Nephron (organoid): ENCODE measurements at regions not wholly inside any gene's neighbourhood (a gene's known extent, or its start where the extent isn't known, plus 50 kb on each side); places are given as distances from the start of the nearest gene placed in this dataset.

Experiments used
- H3K27ac Mint-ChIP-seq, 3 experiments: 2 replicates each; pipeline ENCODE4 v1.8.0; 2020; ENCODE audit warnings: mixed read lengths in 3 of 3, mild to moderate bottlenecking in 2 of 3, moderate library complexity in 1 of 3
- H3K27me3 Mint-ChIP-seq: 2 replicates; pipeline ENCODE4 v1.8.0; 2021; ENCODE audit warnings: low read depth, mild to moderate bottlenecking, moderate library complexity, mixed read lengths
- H3K36me3 Mint-ChIP-seq: 2 replicates; pipeline ENCODE4 v1.8.0; 2020; ENCODE audit warnings: low read depth, mixed read lengths
- H3K4me1 Mint-ChIP-seq: 2 replicates; pipeline ENCODE4 v1.8.0; 2020; ENCODE audit warnings: mixed read lengths
- H3K4me3 Mint-ChIP-seq, 3 experiments: 2 replicates each; pipeline ENCODE4 v1.8.0; 2020; ENCODE audit warnings: mild to moderate bottlenecking in 3 of 3, mixed read lengths in 3 of 3, moderate library complexity in 2 of 3
- H3K9me3 Mint-ChIP-seq: 2 replicates; pipeline ENCODE4 v1.8.0; 2020; ENCODE audit warnings: mixed read lengths
- TF ChIP-seq, protein P1 (sequence below), 3 experiments: fragments of 200-600 bp; sonication (generic); IDR thresholded peaks; one replicate each; pipeline ENCODE4 v1.5.0; 2021; ENCODE audit warnings: antibody characterized with exemption in 3 of 3; ENCODE audit not compliant: unreplicated experiment in 3 of 3

DNA sequence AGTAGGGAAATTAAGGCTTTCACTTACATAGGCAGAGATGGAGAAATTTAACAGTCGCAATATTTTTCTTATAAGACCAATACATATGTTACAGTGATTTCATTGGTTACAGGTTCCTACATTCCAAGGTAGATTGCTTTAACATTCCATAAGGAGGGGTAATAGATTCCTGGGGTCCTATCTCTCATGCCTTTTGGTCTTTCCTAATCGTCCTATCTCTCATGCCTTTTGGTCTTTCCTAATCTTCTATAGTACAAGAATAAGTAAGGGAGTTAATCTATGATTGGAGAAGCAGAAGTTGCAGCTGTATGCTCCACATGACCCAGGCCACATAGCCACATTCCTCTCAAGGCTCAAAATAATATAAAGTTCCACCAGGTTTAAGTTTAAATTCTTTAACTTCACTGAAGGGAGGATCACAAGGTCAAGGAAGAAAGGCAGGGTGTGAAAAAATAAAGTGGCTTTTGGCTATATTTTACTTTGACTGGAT, 285.0 kb upstream of the BOD1L1 start:
- H3K4me1 Mint-ChIP-seq, result no peaks in the 10 kb centered on the region
- TF ChIP-seq, protein P1, sequence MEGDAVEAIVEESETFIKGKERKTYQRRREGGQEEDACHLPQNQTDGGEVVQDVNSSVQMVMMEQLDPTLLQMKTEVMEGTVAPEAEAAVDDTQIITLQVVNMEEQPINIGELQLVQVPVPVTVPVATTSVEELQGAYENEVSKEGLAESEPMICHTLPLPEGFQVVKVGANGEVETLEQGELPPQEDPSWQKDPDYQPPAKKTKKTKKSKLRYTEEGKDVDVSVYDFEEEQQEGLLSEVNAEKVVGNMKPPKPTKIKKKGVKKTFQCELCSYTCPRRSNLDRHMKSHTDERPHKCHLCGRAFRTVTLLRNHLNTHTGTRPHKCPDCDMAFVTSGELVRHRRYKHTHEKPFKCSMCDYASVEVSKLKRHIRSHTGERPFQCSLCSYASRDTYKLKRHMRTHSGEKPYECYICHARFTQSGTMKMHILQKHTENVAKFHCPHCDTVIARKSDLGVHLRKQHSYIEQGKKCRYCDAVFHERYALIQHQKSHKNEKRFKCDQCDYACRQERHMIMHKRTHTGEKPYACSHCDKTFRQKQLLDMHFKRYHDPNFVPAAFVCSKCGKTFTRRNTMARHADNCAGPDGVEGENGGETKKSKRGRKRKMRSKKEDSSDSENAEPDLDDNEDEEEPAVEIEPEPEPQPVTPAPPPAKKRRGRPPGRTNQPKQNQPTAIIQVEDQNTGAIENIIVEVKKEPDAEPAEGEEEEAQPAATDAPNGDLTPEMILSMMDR (IDR thresholded peaks at IDR 0.05; ENCODE audit: unreplicated experiment in 3 of 3), result no peak
- H3K4me3 Mint-ChIP-seq, result no peak overlapping the region
- peaks cover 15% of the 10 kb centered on the region for H3K27me3 Mint-ChIP-seq
- no peaks in the 10 kb centered on the region for H3K9me3 Mint-ChIP-seq
- no peaks in the 10 kb centered on the region for H3K36me3 Mint-ChIP-seq
- H3K27ac Mint-ChIP-seq, result peak overlapping the region in 1 of 3 experiments; percentile 40

DNA sequence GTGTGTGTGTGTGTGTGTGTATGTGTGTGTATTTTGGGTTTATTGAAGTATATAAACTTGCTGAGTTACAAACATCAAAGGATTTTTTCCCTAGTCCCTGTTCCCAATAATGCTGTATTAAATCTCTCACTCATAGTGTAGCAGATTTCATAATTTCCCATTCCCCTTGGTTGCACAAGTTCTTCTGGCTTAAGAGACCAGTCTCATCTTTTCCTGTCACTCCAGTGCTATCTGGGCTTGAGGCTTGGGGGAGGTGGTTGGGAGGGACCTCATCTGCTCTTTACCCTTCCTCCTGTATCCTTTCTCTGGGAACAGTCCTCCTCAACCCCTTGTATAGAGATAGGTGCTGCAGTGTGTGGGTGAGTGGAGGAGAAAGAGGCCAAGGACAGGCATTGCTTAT, 285.4 kb upstream of the BOD1L1 start:
- no peaks in the 10 kb centered on the region for H3K36me3 Mint-ChIP-seq
- H3K4me1 Mint-ChIP-seq, result peaks cover under 1% of the 10 kb centered on the region
- H3K27ac Mint-ChIP-seq, result peak overlapping the region in 1 of 3 experiments; percentile 40
- peaks cover 15% of the 10 kb centered on the region for H3K27me3 Mint-ChIP-seq
- no peaks in the 10 kb centered on the region for H3K9me3 Mint-ChIP-seq
- TF ChIP-seq, protein P1 (IDR thresholded peaks at IDR 0.05; ENCODE audit: unreplicated experiment in 3 of 3), result no peak
- no peak overlapping the region for H3K4me3 Mint-ChIP-seq

DNA sequence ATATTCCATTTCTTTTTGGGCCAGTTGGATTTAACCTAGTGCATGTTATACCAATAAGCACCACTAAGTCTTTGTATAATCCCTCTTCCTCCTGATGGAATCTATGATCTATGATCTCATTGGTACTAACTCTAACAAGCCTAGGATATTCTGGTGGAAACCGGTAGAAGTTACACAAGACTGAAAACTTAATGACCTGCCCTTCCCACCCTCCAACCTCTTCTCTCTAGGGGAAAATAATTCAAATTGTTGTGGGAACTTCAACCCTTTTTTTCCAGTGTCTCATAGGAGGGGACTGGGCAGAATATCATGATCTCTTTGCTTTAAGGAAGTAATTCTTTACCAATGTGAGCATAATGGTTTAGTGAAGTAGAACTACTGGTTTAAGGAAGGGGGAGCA, 289.5 kb upstream of the BOD1L1 start:
- Mint-ChIP-seq H3K9me3 (no peaks in the 10 kb centered on the region), H3K36me3 (no peaks in the 10 kb centered on the region), H3K27ac (peak overlapping the region in 2 of 3 experiments; percentile 6 to 18), H3K4me3 (no peak overlapping the region), H3K4me1 (peaks cover 23% of the 10 kb centered on the region), H3K27me3 (peaks cover 15% of the 10 kb centered on the region)
- TF ChIP-seq, protein P1 (IDR thresholded peaks at IDR 0.05; ENCODE audit: unreplicated experiment in 3 of 3), result peak in 1 of 3 experiments; percentile 6

DNA sequence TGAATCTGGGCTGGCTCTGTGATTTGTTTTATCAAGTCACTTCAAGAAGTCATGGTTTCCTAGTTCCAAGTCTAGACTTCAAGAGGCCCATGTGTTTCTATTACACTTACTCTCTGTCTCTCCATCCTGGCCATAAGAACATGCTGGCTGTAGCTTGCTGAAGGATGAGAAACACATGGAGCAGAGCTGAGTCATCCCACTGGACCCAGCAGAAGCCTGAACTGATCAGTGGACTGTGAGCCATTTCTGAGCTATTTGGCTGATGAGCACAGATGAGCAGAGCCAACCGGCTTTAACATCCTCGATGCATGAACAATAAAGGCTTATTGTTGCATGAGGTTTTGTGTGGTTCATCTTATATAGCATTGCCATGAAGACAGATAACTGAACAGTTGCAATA, 290.6 kb upstream of the BOD1L1 start:
- Mint-ChIP-seq H3K9me3 (no peaks in the 10 kb centered on the region), H3K27me3 (peaks cover 15% of the 10 kb centered on the region), H3K4me3 (no peak overlapping the region), H3K36me3 (no peaks in the 10 kb centered on the region), H3K27ac (peak overlapping the region in 1 of 3 experiments; percentile 18), H3K4me1 (peaks cover 23% of the 10 kb centered on the region)
- TF ChIP-seq, protein P1 (IDR thresholded peaks at IDR 0.05; ENCODE audit: unreplicated experiment in 3 of 3), result no peak

DNA sequence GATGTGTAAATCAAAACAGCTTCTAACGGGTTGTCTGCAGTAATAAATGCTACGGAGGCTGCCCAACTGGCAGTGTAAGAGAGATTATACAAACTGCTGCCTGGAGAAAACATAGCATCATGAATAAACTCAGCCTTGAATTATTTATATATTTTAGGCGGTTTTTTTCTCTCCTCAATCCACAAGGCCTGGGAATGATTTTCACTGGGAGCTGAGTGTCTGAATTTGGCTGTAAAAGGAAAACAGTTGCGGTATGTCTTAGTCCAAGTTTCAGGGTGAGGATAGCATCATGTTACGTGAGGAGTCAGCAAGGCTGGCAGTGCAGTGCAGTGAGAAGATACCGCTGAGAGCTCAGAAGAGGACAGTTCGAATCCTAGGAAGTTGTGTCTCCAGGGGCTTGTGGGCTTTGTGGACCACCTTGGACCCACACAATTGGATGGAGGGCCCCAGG, 291.5 kb upstream of the BOD1L1 start:
- Mint-ChIP-seq H3K9me3 (no peaks in the 10 kb centered on the region), H3K4me1 (peaks cover 23% of the 10 kb centered on the region), H3K27ac (peak overlapping the region in 2 of 3 experiments; percentile 12 to 18), H3K4me3 (no peak overlapping the region), H3K36me3 (no peaks in the 10 kb centered on the region), H3K27me3 (peaks cover 12% of the 10 kb centered on the region)
- TF ChIP-seq, protein P1 (IDR thresholded peaks at IDR 0.05; ENCODE audit: unreplicated experiment in 3 of 3), result no peak
